ENCODE measurements at regions not wholly inside any gene's neighbourhood (a gene's known extent, or its start where the extent isn't known, plus 50 kb on each side); places are given as distances from the start of the nearest gene placed in this dataset.

DNA sequence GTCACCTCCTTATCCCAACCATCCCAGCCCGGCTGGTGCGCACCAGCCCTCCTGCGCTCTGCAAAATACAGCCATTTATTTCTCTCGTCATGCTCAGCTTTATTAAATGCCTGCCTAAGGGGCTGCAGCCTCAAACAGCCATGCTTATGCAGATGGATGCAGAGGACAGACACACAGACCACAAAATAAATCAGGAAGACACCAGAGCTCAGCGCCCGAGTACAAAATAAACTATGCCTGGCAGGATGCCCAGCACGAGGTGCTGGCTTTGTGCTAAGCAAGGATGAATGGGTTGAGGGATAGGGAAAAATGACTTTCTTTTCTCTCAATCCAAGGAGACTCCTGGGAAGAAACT is 70.5 kb downstream of the RPUSD4 start:
- H3K36me3 ChIP-seq: no peaks in the 10 kb centered on the region
- peaks cover 0 to 26% (median 0%) of the 10 kb centered on the region in 4 donors for H3K4me1 ChIP-seq
- TF ChIP-seq, protein P1, sequence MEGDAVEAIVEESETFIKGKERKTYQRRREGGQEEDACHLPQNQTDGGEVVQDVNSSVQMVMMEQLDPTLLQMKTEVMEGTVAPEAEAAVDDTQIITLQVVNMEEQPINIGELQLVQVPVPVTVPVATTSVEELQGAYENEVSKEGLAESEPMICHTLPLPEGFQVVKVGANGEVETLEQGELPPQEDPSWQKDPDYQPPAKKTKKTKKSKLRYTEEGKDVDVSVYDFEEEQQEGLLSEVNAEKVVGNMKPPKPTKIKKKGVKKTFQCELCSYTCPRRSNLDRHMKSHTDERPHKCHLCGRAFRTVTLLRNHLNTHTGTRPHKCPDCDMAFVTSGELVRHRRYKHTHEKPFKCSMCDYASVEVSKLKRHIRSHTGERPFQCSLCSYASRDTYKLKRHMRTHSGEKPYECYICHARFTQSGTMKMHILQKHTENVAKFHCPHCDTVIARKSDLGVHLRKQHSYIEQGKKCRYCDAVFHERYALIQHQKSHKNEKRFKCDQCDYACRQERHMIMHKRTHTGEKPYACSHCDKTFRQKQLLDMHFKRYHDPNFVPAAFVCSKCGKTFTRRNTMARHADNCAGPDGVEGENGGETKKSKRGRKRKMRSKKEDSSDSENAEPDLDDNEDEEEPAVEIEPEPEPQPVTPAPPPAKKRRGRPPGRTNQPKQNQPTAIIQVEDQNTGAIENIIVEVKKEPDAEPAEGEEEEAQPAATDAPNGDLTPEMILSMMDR (IDR thresholded peaks at IDR 0.05): no peak
- TF ChIP-seq POLR2A (IDR thresholded peaks at IDR 0.05): no peak
- H3K27me3 ChIP-seq: no peaks in the 10 kb centered on the region
- peak overlapping the region in 2 of 4 donors; percentile 19 to 63 for H3K27ac ChIP-seq
- no peak overlapping the region for H3K4me3 ChIP-seq
- H3K9me3 ChIP-seq: no peaks in the 10 kb centered on the region
- DNase-seq: peak in 1 of 3 donors; percentile 58

DNA sequence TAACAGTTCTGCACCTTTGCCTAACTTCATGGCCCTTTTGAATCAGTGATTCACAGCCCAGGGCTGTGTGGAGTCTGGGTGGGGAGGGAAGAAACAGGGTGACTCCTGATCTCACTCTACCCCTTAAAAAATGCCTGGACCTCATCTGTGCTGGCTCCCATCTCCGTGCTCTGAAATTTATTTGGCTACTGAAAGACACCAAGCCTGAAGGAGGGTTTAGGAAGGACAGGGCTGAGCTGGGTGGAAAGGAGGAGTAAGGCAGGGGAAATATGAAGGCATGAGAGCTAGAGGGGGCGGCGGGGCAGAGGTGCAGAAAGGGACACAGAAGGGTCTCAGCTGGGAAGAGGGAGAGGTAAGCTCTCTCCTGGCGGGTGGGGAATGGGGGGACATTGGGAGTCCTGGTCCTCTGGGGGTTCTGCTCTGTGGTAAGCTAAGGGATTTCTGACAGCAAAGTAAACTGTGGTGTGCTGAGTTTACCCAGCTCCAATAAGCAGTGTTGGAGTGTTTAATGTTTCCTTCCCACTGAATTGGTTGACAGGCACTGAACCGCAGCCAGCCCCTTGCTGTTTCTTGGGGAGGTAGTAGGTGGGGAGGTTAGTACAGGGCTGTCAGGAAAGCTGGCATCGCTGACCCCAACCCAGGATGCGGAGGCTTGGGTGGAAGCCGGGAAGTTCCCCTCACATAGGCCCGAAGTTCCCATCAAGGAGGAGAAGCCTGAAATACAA is 71.1 kb downstream of the RPUSD4 start:
- Histone ChIP-seq H3K9me3 (no peaks in the 10 kb centered on the region), H3K27ac (peak overlapping the region in 2 of 4 donors; percentile 19 to 63), H3K27me3 (no peaks in the 10 kb centered on the region), H3K4me3 (no peak overlapping the region), H3K4me1 (peaks cover 0 to 26% (median 0%) of the 10 kb centered on the region in 4 donors), H3K36me3 (no peaks in the 10 kb centered on the region)
- no peak for DNase-seq
- no peak for TF ChIP-seq POLR2A (IDR thresholded peaks at IDR 0.05)
- TF ChIP-seq, protein P1 (IDR thresholded peaks at IDR 0.05): no peak

DNA sequence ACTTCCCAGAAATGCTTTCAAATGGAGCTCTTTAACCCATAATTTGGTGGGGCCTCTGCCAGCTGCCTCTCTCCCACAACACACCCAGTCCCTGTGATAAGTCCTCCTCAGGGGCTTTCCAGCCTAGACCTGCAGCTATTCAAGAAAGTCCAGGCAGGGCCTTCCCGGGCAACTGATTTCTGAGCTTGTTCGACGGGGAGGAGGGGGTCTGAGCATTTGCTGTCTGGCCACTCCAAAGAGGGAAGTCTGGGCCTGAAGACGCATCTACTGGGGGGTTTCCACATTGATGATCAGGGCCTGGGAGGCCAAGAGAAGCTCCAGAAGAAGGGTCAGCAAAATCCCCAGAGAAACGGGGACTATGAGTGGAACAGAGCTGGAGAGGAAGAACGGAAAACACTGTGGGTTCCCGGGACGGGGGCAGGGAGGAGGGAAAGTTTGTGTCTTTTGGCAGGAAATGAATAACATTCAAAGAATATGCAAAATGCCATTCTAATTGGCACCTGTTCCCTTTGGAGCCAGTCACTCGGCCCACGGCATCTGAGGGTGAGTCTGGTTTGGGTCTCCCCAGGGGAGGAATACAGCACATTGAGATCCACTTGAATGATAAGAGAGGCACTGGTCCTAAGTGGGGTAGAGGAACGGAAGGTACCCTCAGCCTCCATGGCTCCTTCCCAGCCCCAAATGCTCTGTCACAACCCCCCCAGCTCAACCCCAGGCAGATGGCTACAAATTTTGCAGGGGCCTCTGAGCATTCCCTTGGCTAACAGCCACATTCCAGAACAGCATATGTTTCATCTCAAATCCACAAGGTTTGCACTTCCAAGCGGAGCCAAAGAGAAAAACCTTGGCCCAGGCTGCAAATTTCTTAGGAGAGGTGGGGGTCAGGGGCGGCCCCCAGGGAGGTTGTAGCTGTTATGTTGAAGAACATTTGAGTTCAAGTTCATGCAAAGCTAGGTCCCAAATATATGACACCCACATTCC is 72.0 kb downstream of the RPUSD4 start:
- Histone ChIP-seq H3K36me3 (no peaks in the 10 kb centered on the region), H3K4me1 (peaks cover 0 to 26% (median 0%) of the 10 kb centered on the region in 4 donors), H3K27ac (peak overlapping the region in 2 of 4 donors; percentile 19 to 63), H3K27me3 (no peaks in the 10 kb centered on the region), H3K9me3 (no peaks in the 10 kb centered on the region), H3K4me3 (no peak overlapping the region)
- TF ChIP-seq, protein P1 (IDR thresholded peaks at IDR 0.05): no peak
- TF ChIP-seq POLR2A (IDR thresholded peaks at IDR 0.05): no peak
- DNase-seq: no peak

DNA sequence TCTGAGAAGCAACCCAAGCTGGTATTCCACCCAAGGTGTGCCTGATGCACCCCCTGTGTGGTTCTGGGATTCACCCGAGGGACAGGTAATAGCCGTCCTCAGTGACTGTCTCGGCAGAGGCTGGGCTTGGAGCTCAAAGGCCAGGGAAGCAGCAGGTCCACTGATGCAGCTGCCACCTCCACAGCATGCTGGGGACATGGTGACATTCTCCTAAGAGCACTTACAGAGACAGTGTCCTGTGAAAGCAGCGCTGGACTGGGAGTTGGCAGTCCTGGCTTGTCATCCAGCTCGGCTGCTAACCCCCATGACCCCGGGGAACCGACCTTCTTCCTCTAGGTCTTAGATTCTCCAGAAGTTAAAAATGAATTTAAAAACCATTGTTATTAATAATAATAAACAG is 72.8 kb downstream of the RPUSD4 start:
- no peak for TF ChIP-seq POLR2A (IDR thresholded peaks at IDR 0.05)
- TF ChIP-seq, protein P1 (IDR thresholded peaks at IDR 0.05): no peak
- Histone ChIP-seq H3K9me3 (no peaks in the 10 kb centered on the region), H3K4me1 (peaks cover 0 to 26% (median 0%) of the 10 kb centered on the region in 4 donors), H3K27ac (no peak overlapping the region), H3K4me3 (no peak overlapping the region), H3K36me3 (no peaks in the 10 kb centered on the region), H3K27me3 (no peaks in the 10 kb centered on the region)
- DNase-seq: no peak

DNA sequence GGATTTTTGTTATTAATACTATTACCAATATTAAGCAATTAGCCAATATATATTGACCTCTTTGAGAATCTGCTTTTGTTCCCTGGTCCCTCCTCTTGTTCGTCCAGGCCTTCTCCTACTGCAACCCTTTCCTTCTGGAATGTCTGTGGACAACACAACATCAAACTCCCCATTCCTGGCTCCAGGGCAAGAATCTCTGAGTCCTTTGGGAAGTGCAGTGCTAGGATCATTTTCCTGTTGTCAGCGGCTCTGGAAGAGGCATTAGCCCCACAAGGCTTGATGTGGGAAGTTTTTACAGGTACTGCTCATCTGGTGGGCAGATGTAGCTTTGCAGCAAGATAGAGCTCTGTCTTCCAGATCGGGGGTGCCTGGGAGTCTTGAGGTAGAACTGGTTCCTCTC is 74.3 kb downstream of the RPUSD4 start:
- TF ChIP-seq POLR2A (IDR thresholded peaks at IDR 0.05): no peak
- TF ChIP-seq, protein P1 (IDR thresholded peaks at IDR 0.05): no peak
- H3K27ac ChIP-seq: no peak overlapping the region
- H3K27me3 ChIP-seq: no peaks in the 10 kb centered on the region
- peaks cover 0 to 26% (median 0%) of the 10 kb centered on the region in 4 donors for H3K4me1 ChIP-seq
- H3K4me3 ChIP-seq: no peak overlapping the region
- DNase-seq: no peak
- H3K36me3 ChIP-seq: no peaks in the 10 kb centered on the region
- no peaks in the 10 kb centered on the region for H3K9me3 ChIP-seq

All from Peyer's patch (tissue), 4 donors.